IMR-90 (cell line): ENCODE measurements at regions not wholly inside any gene's neighbourhood (a gene's known extent, or its start where the extent isn't known, plus 50 kb on each side); places are given as distances from the start of the nearest gene placed in this dataset.

Experiments
- ATAC-seq: fragments of 200-7000 bp; cut with Tn5 transposase; 2 replicates; pipeline ENCODE4 v1.9.1; 2020; ENCODE audit warnings: low read depth, mild to moderate bottlenecking, moderate library complexity
- BruUV-seq: library from RNA; stranded (reverse); fragments of 400-500 nt; replicated peaks from 2 replicates; lab custom pipeline; 2021; lab: Mats Ljungman, UMichigan
- CTCF ChIA-PET: fragments of 300-600 bp; formaldehyde crosslinking; extraction: SDS; loops from one replicate; lab custom pipeline; 2021; ENCODE audit warnings: antibody characterized with exemption; lab: Yijun Ruan, JAX
- POLR2A ChIA-PET: fragments of 300-600 bp; sonication (Branson Sonifier 250); formaldehyde crosslinking; loops from one replicate; lab custom pipeline; 2022; ENCODE audit warnings: antibody characterized with exemption; ENCODE audit not compliant: unreplicated experiment; lab: Charles Lee
- DNase-seq: peaks from one replicate; pipeline ENCODE4 v3.0.0; 2013
- H2AFZ ChIP-seq: replicated peaks from 2 replicates; pipeline ENCODE3; 2013; ENCODE audit warnings: low read length, mild to moderate bottlenecking; ENCODE audit not compliant: poor library complexity
- H2AK5ac ChIP-seq: 2 replicates; pipeline ENCODE4 v1.6.1; 2013; ENCODE audit warnings: low read depth, low read length, inconsistent platforms
- H2AK9ac ChIP-seq: replicated peaks from 2 replicates; pipeline ENCODE3; 2013; ENCODE audit warnings: mild to moderate bottlenecking, low read depth, low read length, moderate library complexity; ENCODE audit not compliant: poor library complexity
- H2BK120ac ChIP-seq: 2 replicates; pipeline ENCODE4 v1.6.1; 2013; ENCODE audit warnings: low read depth, low read length, inconsistent platforms
- H2BK15ac ChIP-seq: 3 replicates; pipeline ENCODE4 v1.6.1; 2013; ENCODE audit warnings: low read depth, low read length, inconsistent platforms
- H2BK20ac ChIP-seq: 2 replicates; pipeline ENCODE4 v1.6.1; 2013; ENCODE audit warnings: low read depth, mild to moderate bottlenecking, inconsistent platforms, low read length, moderate library complexity
- H2BK5ac ChIP-seq: 2 replicates; pipeline ENCODE4 v1.6.1; 2013; ENCODE audit warnings: mild to moderate bottlenecking, low read depth, low read length, inconsistent platforms; ENCODE audit not compliant: poor library complexity, severe bottlenecking
- H3K14ac ChIP-seq: replicated peaks from 2 replicates; pipeline ENCODE4 v1.6.1; 2013; ENCODE audit warnings: low read depth, low read length, inconsistent platforms
- H3K18ac ChIP-seq: 2 replicates; pipeline ENCODE4 v1.6.1; 2013; ENCODE audit warnings: low read depth, low read length, control low read depth
- H3K23ac ChIP-seq: 2 replicates; pipeline ENCODE4 v1.6.1; 2013; ENCODE audit warnings: low read depth, low read length, inconsistent platforms
- H3K27ac ChIP-seq: 2 replicates; pipeline ENCODE4 v1.5.1; 2013; ENCODE audit warnings: mild to moderate bottlenecking, control low read depth, low read length; ENCODE audit not compliant: insufficient read depth
- H3K27me3 ChIP-seq: 2 replicates; pipeline ENCODE4 v1.6.1; 2013; ENCODE audit warnings: low read length; ENCODE audit not compliant: control insufficient read depth, insufficient read depth
- H3K36me3 ChIP-seq: 2 replicates; pipeline ENCODE4 v1.6.1; 2013; ENCODE audit warnings: low read length, mixed read lengths; ENCODE audit not compliant: control insufficient read depth, insufficient read depth
- H3K4ac ChIP-seq: 2 replicates; pipeline ENCODE4 v1.6.1; 2013; ENCODE audit warnings: low read depth, low read length, inconsistent platforms
- H3K4me1 ChIP-seq: 2 replicates; pipeline ENCODE4 v1.6.1; 2013; ENCODE audit warnings: low read length, mixed read lengths; ENCODE audit not compliant: control insufficient read depth, insufficient read depth
- H3K4me2 ChIP-seq: 2 replicates; pipeline ENCODE4 v1.6.1; 2013; ENCODE audit warnings: low read depth, mild to moderate bottlenecking, control low read depth, low read length, moderate library complexity
- H3K4me3 ChIP-seq: 2 replicates; pipeline ENCODE4 v1.5.1; 2013; ENCODE audit warnings: low read depth, mild to moderate bottlenecking, control low read depth, low read length, moderate library complexity; ENCODE audit not compliant: insufficient read depth
- H3K56ac ChIP-seq: 2 replicates; pipeline ENCODE4 v1.6.1; 2013; ENCODE audit warnings: low read length, inconsistent platforms; ENCODE audit not compliant: insufficient read depth; ENCODE audit errors: extremely low read depth
- H3K79me1 ChIP-seq, 2 experiments: 2 replicates each; pipeline ENCODE4 v1.6.1; 2013; ENCODE audit warnings: low read length in 2 of 2, inconsistent platforms in 1 of 2, low read depth in 1 of 2
- H3K9ac ChIP-seq: 2 replicates; pipeline ENCODE4 v1.6.1; 2013; ENCODE audit warnings: low read depth, low read length, control low read depth
- H3K9me1 ChIP-seq: 2 replicates; pipeline ENCODE4 v1.6.1; 2013; ENCODE audit warnings: low read length, inconsistent platforms; ENCODE audit not compliant: insufficient read depth
- H3K9me3 ChIP-seq: 2 replicates; pipeline ENCODE4 v1.6.1; 2013; ENCODE audit warnings: low read length; ENCODE audit not compliant: control insufficient read depth, insufficient read depth
- H4K20me1 ChIP-seq: 2 replicates; pipeline ENCODE4 v1.6.1; 2013; ENCODE audit warnings: low read length, inconsistent platforms; ENCODE audit not compliant: insufficient read depth
- H4K5ac ChIP-seq: 2 replicates; pipeline ENCODE4 v1.6.1; 2013; ENCODE audit warnings: mild to moderate bottlenecking, low read depth, low read length, control low read depth
- H4K8ac ChIP-seq, 2 experiments: 2 replicates each; pipeline ENCODE4 v1.6.1; 2013; ENCODE audit warnings: low read depth in 2 of 2, low read length in 2 of 2, control low read depth in 1 of 2, inconsistent platforms in 1 of 2
- H4K91ac ChIP-seq: 2 replicates; pipeline ENCODE4 v1.6.1; 2013; ENCODE audit warnings: low read depth, low read length, inconsistent platforms; ENCODE audit not compliant: insufficient read depth
- BHLHE40 ChIP-seq: fragments of 150-350 bp; IDR thresholded peaks from 2 replicates; pipeline ENCODE4 v1.6.1; 2016; ENCODE audit warnings: mild to moderate bottlenecking, low read depth, low read length
- CEBPB ChIP-seq: IDR thresholded peaks from 2 replicates; pipeline ENCODE4 v1.6.1; 2012; ENCODE audit warnings: low read depth, low read length, improper control_type of control experiment
- CHD1 ChIP-seq: IDR thresholded peaks from 2 replicates; pipeline ENCODE4 v1.6.1; 2012; ENCODE audit warnings: low read depth, low read length, improper control_type of control experiment
- ELK1 ChIP-seq: fragments of 150-350 bp; IDR thresholded peaks from 2 replicates; pipeline ENCODE4 v1.6.1; 2016; ENCODE audit warnings: low read depth, mild to moderate bottlenecking, low read length, moderate library complexity, borderline replicate concordance
- FOS ChIP-seq: fragments of 150-350 bp; IDR thresholded peaks from 2 replicates; pipeline ENCODE4 v1.6.1; 2016; ENCODE audit warnings: low read depth, low read length
- MAFK ChIP-seq: IDR thresholded peaks from 2 replicates; pipeline ENCODE4 v1.6.1; 2012; ENCODE audit warnings: low read depth, low read length, improper control_type of control experiment
- MAZ ChIP-seq: IDR thresholded peaks from 2 replicates; pipeline ENCODE4 v1.6.1; 2012; ENCODE audit warnings: low read depth, mild to moderate bottlenecking, low read length, improper control_type of control experiment, moderate library complexity, borderline replicate concordance
- MXI1 ChIP-seq: IDR thresholded peaks from 2 replicates; pipeline ENCODE4 v1.6.1; 2012; ENCODE audit warnings: low read depth, mild to moderate bottlenecking, low read length, moderate library complexity, borderline replicate concordance
- NFE2L2 ChIP-seq: fragments of 150-350 bp; IDR thresholded peaks from 2 replicates; pipeline ENCODE4 v1.6.1; 2016; ENCODE audit warnings: low read depth, mild to moderate bottlenecking, low read length
- POLR2A ChIP-seq: IDR thresholded peaks from 2 replicates; pipeline ENCODE4 v1.6.1; 2012; ENCODE audit warnings: mild to moderate bottlenecking, low read depth, low read length
- RAD21 ChIP-seq: IDR thresholded peaks from 2 replicates; pipeline ENCODE4 v1.6.1; 2012; ENCODE audit warnings: low read length, improper control_type of control experiment
- RCOR1 ChIP-seq: IDR thresholded peaks from 2 replicates; pipeline ENCODE4 v1.6.1; 2012; ENCODE audit warnings: mild to moderate bottlenecking, low read length, improper control_type of control experiment; ENCODE audit not compliant: insufficient replicate concordance
- RFX5 ChIP-seq: IDR thresholded peaks from 2 replicates; pipeline ENCODE4 v1.8.0; 2012; ENCODE audit warnings: low read depth, mild to moderate bottlenecking, low read length, moderate library complexity
- SMC3 ChIP-seq: fragments of 150-350 bp; IDR thresholded peaks from 2 replicates; pipeline ENCODE4 v1.6.1; 2016; ENCODE audit warnings: low read depth, mild to moderate bottlenecking, antibody characterized with exemption, low read length, moderate library complexity
- USF2 ChIP-seq: fragments of 150-350 bp; IDR thresholded peaks from 2 replicates; pipeline ENCODE4 v1.6.1; 2017; ENCODE audit warnings: mild to moderate bottlenecking, antibody characterized with exemption, low read length, low read depth
- WGBS, 2 experiments: methylation state at CpG; one replicate each; pipeline versions ENCODE4 v1.1.5 to v1.1.7; 2013; ENCODE audit warnings: missing lambda C conversion rate in 2 of 2; ENCODE audit not compliant: insufficient read length in 1 of 2; ENCODE audit errors: extremely low coverage in 2 of 2; 5-methylcytosine and 5-hydroxymethylcytosine counted together
- dilution Hi-C: fragments of 300-500 bp; cut with HindIII; formaldehyde crosslinking; loops from one replicate; pipeline ENCODE4 v1.14.3; 2018; ENCODE audit warnings: low sequenced_read_pairs; ENCODE audit not compliant: unreplicated experiment
- in situ Hi-C: fragments of 300-500 bp; cut with MboI; formaldehyde crosslinking; loops from 3 replicates; pipeline ENCODE4 v1.14.3; 2019; ENCODE audit warnings: low sequenced_read_pairs, inconsistent platforms, mixed read lengths
- intact Hi-C: fragments of 100-400 bp; cut with micrococcal nuclease; formaldehyde crosslinking; loops from 2 replicates; pipeline ENCODE4 v1.10.0; 2022
- TF ChIP-seq, protein P1 (sequence below): conservative IDR thresholded peaks from 2 replicates; pipeline ENCODE4 v1.5.1; 2012; ENCODE audit warnings: mild to moderate bottlenecking, low read depth, low read length, improper control_type of control experiment

DNA sequence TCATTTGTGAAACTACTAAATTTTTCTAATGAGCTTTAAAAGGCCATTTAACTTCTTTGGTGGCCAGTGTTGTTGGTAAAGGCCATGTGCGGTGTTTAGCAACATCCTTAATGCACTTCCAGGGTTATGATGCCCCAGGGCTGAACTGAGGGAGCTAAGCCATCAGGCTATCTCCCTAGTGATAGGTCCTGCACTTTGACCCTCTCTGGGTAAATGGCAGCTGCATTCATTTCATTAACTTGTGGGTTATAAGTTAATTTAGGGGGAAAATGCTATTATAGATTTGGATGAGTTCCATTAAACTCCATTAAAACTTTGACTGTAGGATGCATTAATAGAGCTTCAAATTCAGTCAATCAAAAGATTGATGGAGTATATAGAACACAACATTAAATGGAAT, 366.7 kb upstream of the ZNF717 start:
- H2BK15ac ChIP-seq = no peak overlapping the region
- no peak overlapping the region for H4K8ac ChIP-seq
- H2AK9ac ChIP-seq = no peak overlapping the region
- intact Hi-C loops = no loop called here
- no peak overlapping the region for H2AFZ ChIP-seq
- ATAC-seq (no peak), DNase-seq (no peak)
- H2BK5ac ChIP-seq = no peak overlapping the region
- no peak overlapping the region for H2AK5ac ChIP-seq
- no peak overlapping the region for H3K18ac ChIP-seq
- H3K27me3 ChIP-seq = no peaks in the 10 kb centered on the region; the same call in 1 of the 2 replicates
- H3K9ac ChIP-seq = no peak overlapping the region
- no peak overlapping the region for H3K4me3 ChIP-seq
- no peak overlapping the region for H2BK120ac ChIP-seq
- no peaks in the 10 kb centered on the region for H3K36me3 ChIP-seq
- POLR2A ChIA-PET = no interaction called here
- H3K79me1 ChIP-seq = no peaks in the 10 kb centered on the region
- H4K20me1 ChIP-seq = no peaks in the 10 kb centered on the region
- no peak overlapping the region for H4K5ac ChIP-seq
- H3K27ac ChIP-seq = no peak overlapping the region
- no peak overlapping the region for H2BK20ac ChIP-seq
- no peak overlapping the region for H4K91ac ChIP-seq
- H3K23ac ChIP-seq = no peak overlapping the region
- no TSS peak for BruUV-seq
- H3K56ac ChIP-seq = no peak overlapping the region
- no CpG with 5 or more reads among the region's 1 CpG for WGBS, 2 experiments
- TF ChIP-seq RAD21 (no peak), NFE2L2 (no peak), CHD1 (no peak), FOS (no peak), MAZ (no peak), SMC3 (no peak), BHLHE40 (no peak), ELK1 (no peak), POLR2A (no peak), MAFK (no peak), RCOR1 (no peak), MXI1 (no peak), USF2 (no peak), CEBPB (no peak), RFX5 (no peak)
- TF ChIP-seq, protein P1, sequence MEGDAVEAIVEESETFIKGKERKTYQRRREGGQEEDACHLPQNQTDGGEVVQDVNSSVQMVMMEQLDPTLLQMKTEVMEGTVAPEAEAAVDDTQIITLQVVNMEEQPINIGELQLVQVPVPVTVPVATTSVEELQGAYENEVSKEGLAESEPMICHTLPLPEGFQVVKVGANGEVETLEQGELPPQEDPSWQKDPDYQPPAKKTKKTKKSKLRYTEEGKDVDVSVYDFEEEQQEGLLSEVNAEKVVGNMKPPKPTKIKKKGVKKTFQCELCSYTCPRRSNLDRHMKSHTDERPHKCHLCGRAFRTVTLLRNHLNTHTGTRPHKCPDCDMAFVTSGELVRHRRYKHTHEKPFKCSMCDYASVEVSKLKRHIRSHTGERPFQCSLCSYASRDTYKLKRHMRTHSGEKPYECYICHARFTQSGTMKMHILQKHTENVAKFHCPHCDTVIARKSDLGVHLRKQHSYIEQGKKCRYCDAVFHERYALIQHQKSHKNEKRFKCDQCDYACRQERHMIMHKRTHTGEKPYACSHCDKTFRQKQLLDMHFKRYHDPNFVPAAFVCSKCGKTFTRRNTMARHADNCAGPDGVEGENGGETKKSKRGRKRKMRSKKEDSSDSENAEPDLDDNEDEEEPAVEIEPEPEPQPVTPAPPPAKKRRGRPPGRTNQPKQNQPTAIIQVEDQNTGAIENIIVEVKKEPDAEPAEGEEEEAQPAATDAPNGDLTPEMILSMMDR = no peak
- H3K4ac ChIP-seq = no peak overlapping the region
- dilution Hi-C loops = no loop called here
- H3K9me1 ChIP-seq = no peaks in the 10 kb centered on the region
- in situ Hi-C loops = no loop called here
- no peak overlapping the region for H3K4me2 ChIP-seq
- peaks cover 3% of the 10 kb centered on the region; the same call in 1 of the 2 replicates for H3K9me3 ChIP-seq
- no peak overlapping the region for H3K14ac ChIP-seq
- H3K4me1 ChIP-seq = no peaks in the 10 kb centered on the region
- CTCF ChIA-PET = no interaction called here
